Peyer's patch (tissue), 4 donors: ENCODE measurements at regions not wholly inside any gene's neighbourhood (a gene's known extent, or its start where the extent isn't known, plus 50 kb on each side); places are given as distances from the start of the nearest gene placed in this dataset.
A peak's percentile ranks its signal among the peaks of the same experiment; 100 is the strongest.

Experiments used
- DNase-seq, 3 donors: peaks; one replicate each; pipeline ENCODE4 v3.0.0-alpha.2; 2017 to 2019
- H3K27ac ChIP-seq, 4 donors: fragments of 200-600 bp; sonication (generic); one replicate each; pipeline ENCODE4 v1.5.1; 2016 to 2019
- H3K27me3 ChIP-seq, 2 donors: fragments of 200-600 bp; sonication (generic); one replicate each; pipeline ENCODE4 v1.5.1; 2019
- H3K36me3 ChIP-seq, 3 donors: fragments of 200-600 bp; sonication (generic); one replicate each; pipeline ENCODE4 v1.5.1; 2016 to 2019
- H3K4me1 ChIP-seq, 4 donors: fragments of 200-600 bp; sonication (generic); one replicate each; pipeline ENCODE4 v1.5.1; 2016 to 2019
- H3K4me3 ChIP-seq, 4 donors: fragments of 200-600 bp; sonication (generic); 1 replicate in 3 of 4; 2 replicates in 1 of 4; pipeline ENCODE4 v1.5.1; 2016 to 2019; ENCODE audit warnings: mild to moderate bottlenecking in 1 of 4
- H3K9me3 ChIP-seq, 4 donors: fragments of 200-600 bp; sonication (generic); one replicate each; pipeline ENCODE4 v1.5.1; 2016 to 2019; ENCODE audit warnings: mild to moderate bottlenecking in 1 of 4
- CTCF ChIP-seq, 6 experiments: fragments of 450-650 bp in 4 of 6; fragments of 200-600 bp in 2 of 6; sonication (generic) in 1 of 6; IDR thresholded peaks; one replicate each; pipeline ENCODE4 v1.5.1; 2017 to 2019; ENCODE audit warnings: antibody characterized with exemption in 6 of 6, mild to moderate bottlenecking in 3 of 6, moderate library complexity in 1 of 6
- POLR2A ChIP-seq, 2 donors: fragments of 450-650 bp; IDR thresholded peaks; one replicate each; pipeline ENCODE4 v1.5.1; 2017; ENCODE audit warnings: antibody characterized with exemption in 2 of 2, mild to moderate bottlenecking in 2 of 2, moderate library complexity in 2 of 2

GRCh38 chr21:36207577-36208320 is 51.1 kb downstream of the DOP1B start:
- peaks cover 0 to 7% (median 0%) of the 10 kb centered on the region in 4 donors for H3K4me1 ChIP-seq
- H3K4me3 ChIP-seq = no peak overlapping the region

DNA sequence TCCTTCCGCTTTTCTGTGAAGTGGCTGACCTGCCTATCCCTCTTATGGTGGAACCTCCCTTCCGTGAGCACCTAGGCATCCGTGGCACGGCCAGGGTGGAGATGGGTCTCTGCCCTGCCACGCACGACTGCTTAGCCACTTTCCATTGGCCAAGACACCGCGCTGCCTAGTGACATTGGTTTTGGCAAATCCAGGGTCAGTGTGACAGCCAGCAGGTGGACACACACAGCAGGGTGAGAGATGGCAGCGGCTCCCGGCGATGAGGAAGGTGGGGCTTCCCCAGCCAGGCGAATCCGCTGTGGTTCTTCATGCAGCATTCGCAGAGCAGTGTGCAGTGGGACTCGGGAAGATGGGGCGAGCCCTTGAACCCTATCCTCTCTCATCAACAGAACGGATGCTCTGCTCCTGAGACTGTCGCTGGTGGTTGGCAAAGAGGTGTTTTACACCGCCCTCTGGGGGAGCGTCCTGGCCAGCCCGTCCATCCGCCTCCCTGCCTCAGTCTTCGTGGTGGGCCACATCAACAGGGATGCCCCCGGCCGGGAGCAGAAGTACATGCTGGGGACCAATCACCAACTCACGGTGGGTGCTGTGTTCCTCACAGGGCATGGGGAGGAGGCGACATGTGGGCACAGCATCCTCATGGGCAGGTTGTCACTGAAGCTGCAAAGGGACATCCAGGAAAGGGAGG is 51.8 kb downstream of the DOP1B start:
- Histone ChIP-seq H3K4me3 (no peak overlapping the region), H3K4me1 (no peaks in the 10 kb centered on the region), H3K36me3 (peaks cover 0 to 19% (median 0%) of the 10 kb centered on the region in 3 donors), H3K9me3 (no peaks in the 10 kb centered on the region), H3K27me3 (no peaks in the 10 kb centered on the region), H3K27ac (no peak overlapping the region)
- TF ChIP-seq POLR2A (IDR thresholded peaks at IDR 0.05) = no peak
- no peak for DNase-seq

More at GRCh38 chr21:36207577-36208320, 51.1 kb downstream of the DOP1B start:
- H3K27ac ChIP-seq = no peak overlapping the region
- DNase-seq = no peak
- H3K9me3 ChIP-seq = no peaks in the 10 kb centered on the region
- TF ChIP-seq POLR2A (IDR thresholded peaks at IDR 0.05) (no peak), CTCF (IDR thresholded peaks at IDR 0.05) (no peak)
- no peaks in the 10 kb centered on the region for H3K27me3 ChIP-seq
- peaks cover 0 to 17% (median 0%) of the 10 kb centered on the region in 3 donors for H3K36me3 ChIP-seq

DNA sequence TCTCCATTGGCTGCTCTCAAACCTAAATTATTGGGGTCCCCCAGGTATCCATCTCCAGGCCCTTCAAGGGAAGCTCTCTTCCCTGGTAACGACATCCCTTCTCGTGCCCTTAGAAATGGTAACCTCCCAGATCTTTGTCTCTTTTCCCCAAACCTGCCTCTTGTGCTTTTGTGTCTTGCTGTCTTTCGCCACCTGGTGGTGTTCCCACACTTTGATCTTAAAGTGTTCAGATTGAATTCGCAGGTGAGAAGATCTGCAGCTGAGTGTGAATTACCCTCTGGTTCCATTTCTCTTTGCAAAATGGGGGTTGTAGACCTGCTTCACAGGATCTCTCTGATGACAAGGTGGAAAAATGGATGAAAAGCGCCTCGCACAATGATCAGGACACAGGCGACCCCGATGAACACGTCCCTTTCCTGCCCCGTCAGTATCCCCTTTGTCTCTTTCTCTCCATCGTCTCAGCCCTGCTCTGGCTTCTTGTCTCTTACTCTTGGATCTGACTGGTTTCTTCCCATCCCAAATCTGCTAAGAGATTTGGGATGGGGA is 53.1 kb downstream of the DOP1B start:
- TF ChIP-seq CTCF (IDR thresholded peaks at IDR 0.05) (peak in 4 of 6 experiments; percentile 50 to 81 (median 81)), POLR2A (IDR thresholded peaks at IDR 0.05) (no peak)
- peaks cover 0 to 30% (median 0%) of the 10 kb centered on the region in 3 donors for H3K36me3 ChIP-seq
- H3K4me1 ChIP-seq = no peaks in the 10 kb centered on the region
- no peaks in the 10 kb centered on the region for H3K27me3 ChIP-seq
- H3K4me3 ChIP-seq = no peak overlapping the region
- H3K9me3 ChIP-seq = no peaks in the 10 kb centered on the region
- H3K27ac ChIP-seq = no peak overlapping the region
- peak in 2 of 3 donors; percentile 50 to 81 for DNase-seq

GRCh38 chr21:36210779-36211659 is 54.4 kb downstream of the DOP1B start:
- H3K4me3 ChIP-seq = no peak overlapping the region
- DNase-seq = no peak
- TF ChIP-seq CTCF (IDR thresholded peaks at IDR 0.05) = no peak
- TF ChIP-seq POLR2A (IDR thresholded peaks at IDR 0.05) = no peak

DNA sequence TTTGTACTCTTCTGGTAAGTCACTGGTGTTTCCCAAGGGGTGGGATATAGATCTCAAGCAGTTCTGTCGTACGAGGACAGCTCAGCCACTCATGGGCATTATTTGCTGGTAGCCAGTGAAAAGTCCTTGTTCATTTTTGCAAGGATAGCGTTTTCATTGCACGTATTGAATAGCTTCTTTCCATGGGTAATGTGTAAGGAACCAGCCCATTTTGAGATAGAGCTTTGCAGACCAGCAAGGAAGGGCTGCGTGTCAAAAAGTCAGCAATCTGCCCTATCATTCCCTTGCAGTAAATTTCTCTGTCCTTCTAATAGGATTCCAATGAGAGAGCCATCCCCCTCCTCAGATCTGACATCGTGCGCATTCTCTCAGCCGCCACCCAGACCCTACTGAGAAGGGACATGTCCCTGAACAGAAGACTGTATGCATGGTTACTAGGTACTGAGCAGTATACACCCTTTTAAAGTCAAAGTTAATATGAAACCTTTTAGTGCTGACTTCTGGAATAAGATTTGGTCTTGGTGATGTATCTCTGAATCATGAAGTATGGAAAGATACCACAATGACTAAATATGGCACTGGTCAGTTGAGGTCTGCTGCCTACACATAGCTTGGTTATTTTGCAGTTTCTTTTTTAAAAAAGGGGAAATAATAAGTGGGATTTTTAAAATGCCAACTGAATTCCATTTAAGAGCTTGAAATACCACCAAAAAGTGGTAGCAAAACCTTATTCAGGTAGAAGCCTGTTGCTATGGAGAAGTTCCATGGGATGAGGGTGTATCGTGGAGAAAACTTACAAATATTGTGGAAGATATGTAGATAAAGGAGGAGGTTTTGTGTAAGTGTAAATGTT is 55.3 kb downstream of the DOP1B start:
- Histone ChIP-seq H3K4me3 (no peak overlapping the region), H3K9me3 (no peaks in the 10 kb centered on the region), H3K27me3 (no peaks in the 10 kb centered on the region), H3K27ac (no peak overlapping the region), H3K36me3 (peaks cover 0 to 46% (median 0%) of the 10 kb centered on the region in 3 donors), H3K4me1 (no peaks in the 10 kb centered on the region)
- TF ChIP-seq CTCF (IDR thresholded peaks at IDR 0.05) (no peak), POLR2A (IDR thresholded peaks at IDR 0.05) (no peak)
- no peak for DNase-seq

More at GRCh38 chr21:36210779-36211659, 54.4 kb downstream of the DOP1B start:
- no peaks in the 10 kb centered on the region for H3K4me1 ChIP-seq
- H3K36me3 ChIP-seq = peaks cover 0 to 39% (median 0%) of the 10 kb centered on the region in 3 donors
- H3K9me3 ChIP-seq = no peaks in the 10 kb centered on the region
- no peak overlapping the region for H3K27ac ChIP-seq
- H3K27me3 ChIP-seq = no peaks in the 10 kb centered on the region
